Neural cell (in vitro differentiated cells): ENCODE measurements at regions not wholly inside any gene's neighbourhood (a gene's known extent, or its start where the extent isn't known, plus 50 kb on each side); places are given as distances from the start of the nearest gene placed in this dataset.

ENCODE experiments used
- H2AFZ ChIP-seq: fragments of 200-600, 300-800 bp; sonication (generic), shearing (Covaris generic); 2 replicates; pipeline ENCODE4 v1.6.0; 2014; ENCODE audit warnings: low read depth, mild to moderate bottlenecking, antibody characterized with exemption, low read length, moderate library complexity
- H3F3A ChIP-seq: fragments of 200-600 bp; shearing (Covaris generic); 2 replicates; pipeline ENCODE4 v1.6.1; 2016; ENCODE audit warnings: mild to moderate bottlenecking, moderate library complexity, mixed read lengths, antibody characterized with exemption, low read length; ENCODE audit not compliant: insufficient read depth, poor library complexity, severe bottlenecking
- H3K27ac ChIP-seq: fragments of 200-600, 300-800 bp; sonication (generic), shearing (Covaris generic); 2 replicates; pipeline ENCODE4 v1.5.1; 2014; ENCODE audit warnings: mild to moderate bottlenecking, low read length, moderate library complexity
- H3K27me3 ChIP-seq: fragments of 300-800, 200-600 bp; sonication (generic), shearing (Covaris generic); 2 replicates; pipeline ENCODE4 v1.6.0; 2014; ENCODE audit warnings: mild to moderate bottlenecking, low read depth, low read length, moderate library complexity; ENCODE audit not compliant: insufficient read depth
- H3K36me3 ChIP-seq: fragments of 300-800, 200-600 bp; sonication (generic), shearing (Covaris generic); 2 replicates; pipeline ENCODE4 v1.5.1; 2014; ENCODE audit warnings: mild to moderate bottlenecking, antibody characterized with exemption, low read length, moderate library complexity; ENCODE audit not compliant: insufficient read depth
- H3K4me2 ChIP-seq: fragments of 300-800, 200-600 bp; sonication (generic), shearing (Covaris generic); 2 replicates; pipeline ENCODE4 v1.6.0; 2014; ENCODE audit warnings: mild to moderate bottlenecking, low read length
- H3K4me3 ChIP-seq: fragments of 300-800, 200-600 bp; sonication (generic), shearing (Covaris generic); 2 replicates; pipeline ENCODE4 v1.5.1; 2014; ENCODE audit warnings: mild to moderate bottlenecking, low read length, moderate library complexity
- H3K79me2 ChIP-seq: fragments of 200-600 bp; shearing (Covaris generic); replicated peaks from 2 replicates; pipeline ENCODE4 v1.6.0; 2014; ENCODE audit warnings: mild to moderate bottlenecking, low read length, moderate library complexity; ENCODE audit not compliant: insufficient read depth
- H3K9ac ChIP-seq: fragments of 300-800, 200-600 bp; sonication (generic), shearing (Covaris generic); 2 replicates; pipeline ENCODE4 v1.6.1; 2016; ENCODE audit warnings: mild to moderate bottlenecking, low read length, mixed read lengths
- H3K9me2 ChIP-seq: fragments of 200-600 bp; shearing (Covaris generic); 2 replicates; pipeline ENCODE4 v1.6.1; 2016; ENCODE audit warnings: mild to moderate bottlenecking, low read length, mixed read lengths; ENCODE audit not compliant: insufficient read depth
- H3K9me3 ChIP-seq: fragments of 200-600, 300-800 bp; sonication (generic), shearing (Covaris generic); 2 replicates; pipeline ENCODE4 v1.6.1; 2016; ENCODE audit warnings: mild to moderate bottlenecking, mixed run types, low read length, moderate library complexity, mixed read lengths
- H4K20me1 ChIP-seq: fragments of 200-600 bp; shearing (Covaris generic); 2 replicates; pipeline ENCODE4 v1.6.1; 2016; ENCODE audit warnings: mild to moderate bottlenecking, mixed run types; ENCODE audit not compliant: insufficient read depth
- CTCF ChIP-seq: fragments of 450-650 bp; IDR thresholded peaks from 2 replicates; pipeline ENCODE4 v1.5.1; 2014; ENCODE audit warnings: antibody characterized with exemption, mild to moderate bottlenecking, moderate library complexity; ENCODE audit not compliant: poor library complexity, severe bottlenecking
- EP300 ChIP-seq: fragments of 450-650 bp; conservative IDR thresholded peaks from 2 replicates; pipeline ENCODE4 v1.6.1; 2014; ENCODE audit warnings: antibody characterized with exemption, mild to moderate bottlenecking, moderate library complexity; ENCODE audit not compliant: poor library complexity, severe bottlenecking
- EZH2 ChIP-seq: fragments of 200-600, 300-800 bp; shearing (Covaris generic), sonication (generic); IDR thresholded peaks from 2 replicates; pipeline ENCODE4 v1.6.1; 2014; ENCODE audit warnings: antibody characterized with exemption, low read length, borderline replicate concordance, mild to moderate bottlenecking; ENCODE audit not compliant: insufficient read depth, poor library complexity, severe bottlenecking
- MXI1 ChIP-seq: fragments of 450-650 bp; conservative IDR thresholded peaks from 2 replicates; pipeline ENCODE4 v1.6.1; 2014; ENCODE audit warnings: antibody characterized with exemption, mild to moderate bottlenecking; ENCODE audit not compliant: poor library complexity, severe bottlenecking
- POLR2AphosphoS5 ChIP-seq: IDR thresholded peaks from 2 replicates; pipeline ENCODE4 v1.6.1; 2012
- RAD21 ChIP-seq: fragments of 450-650 bp; conservative IDR thresholded peaks from 2 replicates; pipeline ENCODE4 v1.6.1; 2014; ENCODE audit warnings: antibody characterized with exemption, mild to moderate bottlenecking, moderate library complexity
- REST ChIP-seq: IDR thresholded peaks from 2 replicates; pipeline ENCODE4 v1.6.1; 2012; ENCODE audit warnings: borderline replicate concordance
- SMC3 ChIP-seq: fragments of 450-650 bp; conservative IDR thresholded peaks from 2 replicates; pipeline ENCODE4 v1.6.1; 2014; ENCODE audit warnings: antibody characterized with exemption, mild to moderate bottlenecking, moderate library complexity; ENCODE audit not compliant: poor library complexity
- TAF1 ChIP-seq: IDR thresholded peaks from 2 replicates; pipeline ENCODE4 v1.6.1; 2012; ENCODE audit warnings: low read depth

DNA sequence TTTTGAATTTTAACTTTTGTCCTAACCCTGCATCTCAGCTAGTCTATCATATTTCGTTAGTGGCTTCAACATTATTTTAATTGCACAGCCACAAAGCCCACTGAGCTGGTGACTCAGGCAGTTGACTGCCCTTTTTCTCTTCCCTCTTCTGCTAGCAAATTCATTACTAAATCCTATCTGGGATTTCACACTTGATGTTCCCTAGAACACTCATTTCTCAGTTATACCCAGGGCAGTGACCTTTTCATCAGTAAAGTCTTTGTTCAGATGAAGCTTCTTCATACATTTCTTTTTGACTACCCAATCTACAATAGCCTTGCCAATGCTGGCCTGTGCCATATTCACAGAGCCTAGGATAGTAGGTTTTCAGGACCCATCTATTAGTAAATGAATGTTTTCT is 107.0 kb downstream of the ATXN7L3B start:
- Histone ChIP-seq H3K9ac (no peak overlapping the region), H3K4me3 (no peak overlapping the region), H3F3A (no peaks in the 10 kb centered on the region), H3K9me2 (no peaks in the 10 kb centered on the region), H3K4me2 (no peak overlapping the region), H2AFZ (no peak overlapping the region), H3K36me3 (no peaks in the 10 kb centered on the region), H3K27ac (no peak overlapping the region), H4K20me1 (no peaks in the 10 kb centered on the region), H3K79me2 (no peaks in the 10 kb centered on the region), H3K27me3 (no peaks in the 10 kb centered on the region), H3K9me3 (no peaks in the 10 kb centered on the region)
- TF ChIP-seq SMC3 (no peak), EP300 (no peak), EZH2 (no peak), TAF1 (no peak), RAD21 (no peak)

GRCh38 chr12:74646831-74647230 is 109.2 kb downstream of the ATXN7L3B start:
- H3K9ac ChIP-seq, result no peak overlapping the region
- H3F3A ChIP-seq, result no peaks in the 10 kb centered on the region
- no peak overlapping the region for H3K4me2 ChIP-seq
- no peaks in the 10 kb centered on the region for H3K79me2 ChIP-seq
- H3K4me3 ChIP-seq, result no peak overlapping the region
- no peaks in the 10 kb centered on the region for H3K27me3 ChIP-seq
- no peaks in the 10 kb centered on the region for H3K36me3 ChIP-seq
- no peak overlapping the region for H3K27ac ChIP-seq
- H3K9me3 ChIP-seq, result no peaks in the 10 kb centered on the region
- TF ChIP-seq REST (no peak), CTCF (peak; percentile 72), RAD21 (peak; percentile 79), SMC3 (peak; percentile 68), TAF1 (no peak)
- H4K20me1 ChIP-seq, result no peaks in the 10 kb centered on the region
- H3K9me2 ChIP-seq, result no peaks in the 10 kb centered on the region
- peak overlapping the region; percentile 31 for H2AFZ ChIP-seq

DNA sequence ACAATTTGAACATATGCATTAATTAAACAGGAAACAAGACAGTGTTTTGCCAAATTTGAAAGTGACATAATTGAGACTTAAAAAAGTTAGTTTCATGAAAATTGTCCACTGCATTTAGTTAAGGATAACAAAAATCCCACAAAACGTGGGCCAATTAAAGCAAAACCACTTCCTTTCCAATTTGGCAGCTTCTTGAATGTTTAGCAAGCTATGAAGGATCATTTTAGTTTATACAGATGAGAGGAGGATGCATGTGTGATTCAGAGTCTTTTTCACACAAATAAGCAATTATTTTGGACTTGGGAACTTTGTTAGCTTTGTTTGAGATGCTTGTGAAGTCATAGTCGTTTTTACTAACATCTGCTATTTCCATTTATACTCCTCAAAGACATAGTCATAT is 109.6 kb downstream of the ATXN7L3B start:
- H3K9me2 ChIP-seq, result no peaks in the 10 kb centered on the region
- no peaks in the 10 kb centered on the region for H3F3A ChIP-seq
- H3K9ac ChIP-seq, result no peak overlapping the region
- TF ChIP-seq CTCF (no peak), EP300 (no peak), SMC3 (no peak), EZH2 (no peak), REST (no peak), MXI1 (no peak), POLR2AphosphoS5 (no peak)
- no peak overlapping the region for H3K4me3 ChIP-seq
- H3K9me3 ChIP-seq, result no peaks in the 10 kb centered on the region
- H3K79me2 ChIP-seq, result no peaks in the 10 kb centered on the region
- H3K27me3 ChIP-seq, result no peaks in the 10 kb centered on the region
- no peaks in the 10 kb centered on the region for H4K20me1 ChIP-seq
- H3K4me2 ChIP-seq, result no peak overlapping the region
- H3K27ac ChIP-seq, result no peak overlapping the region
- H2AFZ ChIP-seq, result no peak overlapping the region
- H3K36me3 ChIP-seq, result no peaks in the 10 kb centered on the region
